SH-SY5Y (cell line): ENCODE measurements at regions not wholly inside any gene's neighbourhood (a gene's known extent, or its start where the extent isn't known, plus 50 kb on each side); places are given as distances from the start of the nearest gene placed in this dataset.

Experiments
- GATA2 ChIP-seq: IDR thresholded peaks from 2 replicates; pipeline ENCODE4 v1.6.1; 2011; ENCODE audit warnings: mild to moderate bottlenecking, low read depth, low read length
- GATA3 ChIP-seq: IDR thresholded peaks from 2 replicates; pipeline ENCODE4 v1.6.1; 2011; ENCODE audit warnings: low read depth, mild to moderate bottlenecking, low read length, moderate library complexity

GRCh38 chr6:113741651-113742050 is 115.5 kb upstream of the MARCKS start:
- TF ChIP-seq GATA3 = no peak
- no peak for TF ChIP-seq GATA2
